ENCODE measurements at regions not wholly inside any gene's neighbourhood (a gene's known extent, or its start where the extent isn't known, plus 50 kb on each side); places are given as distances from the start of the nearest gene placed in this dataset.

DNA sequence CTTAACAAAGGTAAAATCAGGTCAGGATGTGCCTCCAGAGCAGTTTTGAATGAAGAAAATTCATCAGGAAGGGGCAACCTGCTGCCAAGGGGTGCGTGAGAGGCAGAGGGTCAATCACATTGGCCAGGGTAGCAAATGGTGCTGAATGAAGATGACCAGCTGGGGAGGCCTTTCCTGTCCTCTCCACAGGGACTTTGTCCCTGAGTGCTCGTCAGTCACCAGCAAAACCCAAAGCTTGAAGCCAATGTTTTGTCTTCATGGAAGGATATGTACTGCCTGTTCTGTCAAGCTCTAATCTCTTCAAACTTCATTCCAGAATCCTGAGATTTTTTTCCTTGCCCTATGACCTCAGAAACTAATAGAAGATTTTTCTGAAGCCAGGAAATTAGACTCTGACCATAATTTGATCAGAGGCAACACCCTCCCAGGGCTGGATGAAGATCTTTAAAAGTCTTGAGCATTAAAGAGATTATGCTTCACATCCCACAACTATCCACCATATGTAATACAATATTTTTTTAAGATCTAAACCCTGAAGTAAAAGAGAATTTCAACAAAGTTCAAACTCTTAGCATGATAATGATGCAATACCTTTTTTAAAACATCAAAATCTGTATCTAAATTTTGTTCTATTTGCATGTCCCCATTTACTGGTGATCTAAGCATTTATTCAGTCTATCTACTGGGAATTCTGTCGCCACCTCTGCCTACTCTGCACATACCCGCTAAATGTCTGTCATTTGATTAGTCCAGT is 243.0 kb downstream of the SNX13 start:
- TF ChIP-seq, protein P1, sequence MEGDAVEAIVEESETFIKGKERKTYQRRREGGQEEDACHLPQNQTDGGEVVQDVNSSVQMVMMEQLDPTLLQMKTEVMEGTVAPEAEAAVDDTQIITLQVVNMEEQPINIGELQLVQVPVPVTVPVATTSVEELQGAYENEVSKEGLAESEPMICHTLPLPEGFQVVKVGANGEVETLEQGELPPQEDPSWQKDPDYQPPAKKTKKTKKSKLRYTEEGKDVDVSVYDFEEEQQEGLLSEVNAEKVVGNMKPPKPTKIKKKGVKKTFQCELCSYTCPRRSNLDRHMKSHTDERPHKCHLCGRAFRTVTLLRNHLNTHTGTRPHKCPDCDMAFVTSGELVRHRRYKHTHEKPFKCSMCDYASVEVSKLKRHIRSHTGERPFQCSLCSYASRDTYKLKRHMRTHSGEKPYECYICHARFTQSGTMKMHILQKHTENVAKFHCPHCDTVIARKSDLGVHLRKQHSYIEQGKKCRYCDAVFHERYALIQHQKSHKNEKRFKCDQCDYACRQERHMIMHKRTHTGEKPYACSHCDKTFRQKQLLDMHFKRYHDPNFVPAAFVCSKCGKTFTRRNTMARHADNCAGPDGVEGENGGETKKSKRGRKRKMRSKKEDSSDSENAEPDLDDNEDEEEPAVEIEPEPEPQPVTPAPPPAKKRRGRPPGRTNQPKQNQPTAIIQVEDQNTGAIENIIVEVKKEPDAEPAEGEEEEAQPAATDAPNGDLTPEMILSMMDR (IDR thresholded peaks at IDR 0.05), result no peak
- TF ChIP-seq POLR2A (IDR thresholded peaks at IDR 0.05), result no peak
